NOMO-1 (cell line): ENCODE measurements at regions not wholly inside any gene's neighbourhood (a gene's known extent, or its start where the extent isn't known, plus 50 kb on each side); places are given as distances from the start of the nearest gene placed in this dataset.

Source experiments
- DNase-seq, 2 experiments: peaks; one replicate each; lab custom pipeline; 2025; ENCODE audit not compliant: unreplicated experiment in 2 of 2; lab: John Stamatoyannopoulos, UW

- no peak for DNase-seq
Measured at GRCh38 chr9:13614060-13614459, 334.6 kb upstream of the MPDZ start.

- DNase-seq: no peak
Measured at GRCh38 chr9:13613296-13613695, 333.8 kb upstream of the MPDZ start.

- no peak for DNase-seq
Measured at GRCh38 chr9:13608451-13608850, 329.0 kb upstream of the MPDZ start.

GRCh38 chr9:13607481-13608441 is 328.3 kb upstream of the MPDZ start:
- no peak for DNase-seq

- no peak for DNase-seq
Measured at GRCh38 chr9:13606586-13606985, 327.1 kb upstream of the MPDZ start.

- no peak for DNase-seq
Measured at GRCh38 chr9:13603921-13604320, 324.4 kb upstream of the MPDZ start.

- no peak for DNase-seq
Measured at GRCh38 chr9:13598738-13599137, 319.2 kb upstream of the MPDZ start.

GRCh38 chr9:13597427-13597826 is 317.9 kb upstream of the MPDZ start:
- DNase-seq: no peak

- no peak for DNase-seq
Measured at GRCh38 chr9:13597004-13597403, 317.5 kb upstream of the MPDZ start.

GRCh38 chr9:13596383-13596970 is 317.0 kb upstream of the MPDZ start:
- no peak for DNase-seq

- no peak for DNase-seq
Measured at GRCh38 chr9:13590996-13591395, 311.5 kb upstream of the MPDZ start.

- no peak for DNase-seq
Measured at GRCh38 chr9:13589034-13589737, 309.7 kb upstream of the MPDZ start.

GRCh38 chr9:13588151-13589033 is 308.9 kb upstream of the MPDZ start:
- no peak for DNase-seq

- no peak for DNase-seq
Measured at GRCh38 chr9:13587571-13587970, 308.1 kb upstream of the MPDZ start.

GRCh38 chr9:13586587-13587374 is 307.3 kb upstream of the MPDZ start:
- DNase-seq: no peak

GRCh38 chr9:13580760-13581159 is 301.3 kb upstream of the MPDZ start:
- no peak for DNase-seq

- DNase-seq: no peak
Measured at GRCh38 chr9:13580131-13580530, 300.6 kb upstream of the MPDZ start.

- DNase-seq: no peak
Measured at GRCh38 chr9:13576101-13576500, 296.6 kb upstream of the MPDZ start.

- no peak for DNase-seq
Measured at GRCh38 chr9:13575558-13575957, 296.1 kb upstream of the MPDZ start.
